Activated effector memory CD4-positive, alpha-beta T cell treated with Interleukin-2 at 50 U/mL for 16 hours (primary cell): ENCODE measurements at regions not wholly inside any gene's neighbourhood (a gene's known extent, or its start where the extent isn't known, plus 50 kb on each side); places are given as distances from the start of the nearest gene placed in this dataset.
"Not testable (repeated sequence)": the region's sequence is repeated elsewhere in the genome, so short reads cannot be mapped to it uniquely, and the experiment has no call there.

ENCODE experiments used
- DNase-seq: peaks from one replicate; pipeline ENCODE4 v3.0.0-alpha.2; 2020

GRCh38 chr16:29294400-29294933, 112.0 kb downstream of the NPIPB11 start:
- DNase-seq = not testable (repeated sequence)

- not testable (repeated sequence) for DNase-seq
Observed at GRCh38 chr16:29293545-29293944, 113.0 kb downstream of the NPIPB11 start.

DNA sequence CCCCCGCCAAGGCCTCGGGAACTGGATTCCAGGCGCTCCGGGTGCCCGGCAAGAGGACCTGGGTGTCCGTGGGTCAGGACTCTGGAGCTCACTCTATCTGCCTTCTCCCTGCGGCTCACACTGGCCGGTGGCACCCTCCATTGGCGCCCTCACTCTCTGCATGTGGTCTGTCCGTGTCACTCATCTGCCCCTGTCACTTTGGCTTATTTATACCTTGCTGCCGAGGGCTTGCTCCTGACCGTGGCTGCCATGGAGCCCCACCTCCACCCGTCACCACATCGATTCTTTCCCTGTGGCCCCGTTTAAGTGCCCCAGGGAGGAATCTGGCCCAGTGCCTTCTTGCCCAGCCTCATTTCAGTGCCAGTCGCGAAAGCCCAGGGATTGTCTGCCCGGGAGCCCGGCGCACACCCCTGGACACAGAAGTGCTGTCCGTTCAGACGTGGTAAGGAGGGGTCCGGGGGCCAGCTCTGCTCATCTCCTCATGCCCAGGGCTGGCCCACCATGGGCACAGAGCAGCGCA, 113.5 kb downstream of the NPIPB11 start:
- not testable (repeated sequence) for DNase-seq

DNA sequence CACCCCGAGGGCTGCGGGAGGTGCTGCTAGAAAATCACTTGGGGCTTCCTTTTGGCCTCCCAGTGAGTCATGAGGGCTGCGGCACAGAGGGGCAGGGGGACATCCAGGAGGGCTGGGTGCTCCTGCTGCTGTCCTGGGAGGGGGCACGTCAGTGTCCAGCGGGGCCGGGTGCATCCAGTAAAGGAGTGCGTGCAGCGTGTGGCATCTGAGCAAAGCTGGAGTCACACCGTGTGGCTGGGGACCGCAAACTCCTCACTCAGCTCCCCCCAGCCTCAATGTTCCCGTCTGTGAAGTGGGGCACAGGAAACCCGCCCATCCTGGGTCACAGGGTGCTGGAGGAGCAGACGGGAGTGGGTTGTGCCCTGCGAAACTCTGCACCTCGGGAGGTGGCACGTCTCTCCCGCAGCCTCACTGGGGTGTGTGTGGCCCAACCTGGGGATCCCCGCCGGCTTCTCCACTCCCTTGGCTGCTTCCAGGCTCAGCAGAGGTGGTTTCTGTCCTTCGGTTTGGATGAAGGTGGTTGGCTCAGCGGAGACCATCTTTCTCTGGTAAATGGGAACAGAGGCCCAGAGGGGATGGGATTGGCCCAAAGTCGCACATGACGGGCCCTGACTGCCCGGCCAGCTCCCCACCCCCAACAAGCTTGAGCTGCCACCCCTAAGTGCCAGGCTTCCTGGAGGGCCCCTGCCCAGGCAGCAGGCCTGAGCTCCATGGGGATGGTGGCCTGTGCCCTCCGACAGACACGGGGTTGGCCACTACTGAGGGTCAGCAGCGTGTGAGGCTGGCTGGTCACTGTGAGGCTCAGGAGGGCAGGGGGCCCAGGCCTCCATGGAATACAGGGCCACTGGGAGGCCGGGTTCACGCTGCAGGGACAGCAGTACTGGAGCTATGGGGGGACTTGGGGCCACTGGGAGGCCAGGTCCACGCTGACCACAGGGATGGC, 114.9 kb downstream of the NPIPB11 start:
- not testable (repeated sequence) for DNase-seq

DNA sequence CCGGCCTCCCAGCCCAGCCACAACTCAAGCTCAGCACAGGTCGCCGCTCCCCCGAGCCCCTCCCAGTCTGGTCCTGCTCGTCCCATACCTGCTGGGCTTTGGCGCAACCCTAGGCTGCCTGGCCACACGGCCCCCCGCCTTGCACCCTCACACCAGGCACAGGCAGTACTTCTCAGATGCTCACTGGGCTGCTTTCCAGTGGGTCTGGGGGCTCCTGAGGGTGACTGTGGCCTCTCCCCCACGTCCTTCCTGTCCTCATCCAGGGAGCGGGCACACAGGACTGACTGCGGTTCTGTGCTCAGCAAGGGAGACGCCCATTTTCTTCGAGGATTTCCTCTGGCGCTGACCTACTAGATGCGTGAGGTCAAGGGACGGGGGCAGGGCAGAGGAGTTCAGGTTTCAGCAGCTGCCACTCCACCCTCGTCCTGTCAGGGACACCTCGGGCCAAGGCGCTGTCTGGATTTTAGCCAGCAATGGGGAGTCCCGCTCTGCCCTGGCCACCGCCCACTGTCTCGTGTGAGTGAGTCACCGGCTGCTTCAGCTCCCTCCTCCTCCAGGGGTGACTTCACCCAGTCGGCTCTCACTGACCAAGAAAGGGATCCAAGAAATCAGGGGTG, 115.8 kb downstream of the NPIPB11 start:
- DNase-seq = peak; percentile 40

DNA sequence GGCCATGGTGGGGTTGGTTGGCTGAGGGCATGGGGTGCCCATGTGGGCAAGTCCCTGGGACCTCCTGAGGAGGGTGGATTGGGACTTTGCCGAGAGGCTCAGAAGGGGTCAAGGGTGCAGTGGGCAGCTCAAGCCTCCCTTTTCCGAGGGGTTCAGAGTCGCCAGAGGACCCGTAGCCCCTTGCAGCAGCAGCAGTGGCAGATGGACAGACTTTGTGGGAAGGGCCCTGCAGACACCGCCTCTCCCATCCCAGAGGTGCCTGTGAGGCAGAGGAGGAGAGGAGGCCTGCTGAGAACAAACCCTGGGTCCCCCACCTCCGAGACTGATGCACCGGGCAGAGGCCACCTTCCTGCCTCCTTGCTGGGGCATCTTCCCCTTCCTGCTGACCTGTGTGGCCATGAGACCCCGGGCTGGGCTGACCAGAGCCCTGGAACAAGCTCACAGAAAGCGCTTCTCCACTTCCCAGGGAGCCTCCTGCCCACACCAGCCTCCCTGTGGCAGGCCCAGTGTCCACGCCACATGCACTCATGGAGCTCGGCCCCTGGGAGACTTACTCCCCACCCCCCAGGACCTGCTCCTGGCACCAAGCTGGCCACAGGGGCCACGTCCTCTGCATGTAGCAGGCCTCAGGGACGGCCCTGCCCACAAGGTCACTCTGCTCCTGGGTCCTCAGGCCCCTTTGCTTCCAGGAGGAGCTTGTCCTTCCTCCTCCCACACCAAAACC, 116.8 kb downstream of the NPIPB11 start:
- not testable (repeated sequence) for DNase-seq

DNA sequence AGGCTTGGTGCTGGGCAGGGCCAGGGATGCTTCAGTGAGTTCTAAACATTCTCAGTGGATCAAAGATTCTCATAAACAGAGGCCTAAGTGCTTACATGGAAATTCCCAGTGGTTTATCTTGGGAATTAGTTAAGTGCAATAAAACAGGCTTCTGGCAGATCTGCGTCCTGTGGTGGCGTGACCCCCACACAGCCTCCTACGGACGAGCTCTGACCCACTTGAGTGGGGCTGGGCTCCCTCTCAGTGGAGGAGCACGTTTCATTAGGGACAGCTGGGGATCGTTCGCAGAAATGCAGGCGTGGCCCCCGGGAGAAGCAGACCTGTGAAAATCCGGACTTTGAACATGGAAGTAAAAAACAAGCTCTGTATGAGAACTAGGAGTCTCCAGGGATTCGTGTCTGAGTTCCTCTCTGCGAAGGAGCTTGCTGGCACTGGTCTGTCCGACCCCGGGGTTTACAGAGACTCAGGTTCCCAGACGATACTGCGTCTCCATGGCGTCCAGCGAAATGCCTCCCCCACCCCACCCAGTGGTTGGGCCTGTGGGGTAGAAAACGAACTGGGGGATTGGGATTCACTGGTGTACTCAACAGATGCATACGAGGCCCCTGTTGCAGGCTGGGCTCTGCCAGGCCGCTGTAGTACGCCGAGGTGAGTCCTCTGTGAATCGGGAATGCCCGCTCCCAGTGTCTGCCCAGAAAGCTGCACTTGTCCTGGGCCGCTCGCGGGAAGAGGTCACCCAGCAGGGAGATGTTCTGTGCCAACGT, 117.6 kb downstream of the NPIPB11 start:
- DNase-seq = not testable (repeated sequence)

GRCh38 chr16:29287871-29288535, 118.5 kb downstream of the NPIPB11 start:
- DNase-seq = not testable (repeated sequence)

DNA sequence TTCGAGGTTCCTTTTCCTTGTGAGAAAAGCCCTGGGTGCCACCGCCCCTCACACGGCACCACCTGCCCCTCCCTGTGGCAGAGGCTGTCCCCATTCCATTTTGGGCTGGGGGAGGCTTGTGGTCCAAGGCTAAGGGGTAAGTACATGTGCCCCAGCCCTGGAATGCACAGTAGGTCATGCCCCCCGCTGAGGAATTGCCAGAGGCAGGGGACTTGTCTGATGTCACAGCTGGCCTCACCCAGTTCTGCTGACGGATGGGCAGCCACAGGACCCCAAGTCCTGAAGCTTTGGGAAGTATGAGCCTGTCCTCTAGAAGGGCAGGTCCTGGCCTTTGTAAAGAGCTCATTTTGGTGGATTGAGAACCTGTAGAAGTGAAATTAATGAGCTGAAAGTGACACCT, 119.3 kb downstream of the NPIPB11 start:
- not testable (repeated sequence) for DNase-seq

DNA sequence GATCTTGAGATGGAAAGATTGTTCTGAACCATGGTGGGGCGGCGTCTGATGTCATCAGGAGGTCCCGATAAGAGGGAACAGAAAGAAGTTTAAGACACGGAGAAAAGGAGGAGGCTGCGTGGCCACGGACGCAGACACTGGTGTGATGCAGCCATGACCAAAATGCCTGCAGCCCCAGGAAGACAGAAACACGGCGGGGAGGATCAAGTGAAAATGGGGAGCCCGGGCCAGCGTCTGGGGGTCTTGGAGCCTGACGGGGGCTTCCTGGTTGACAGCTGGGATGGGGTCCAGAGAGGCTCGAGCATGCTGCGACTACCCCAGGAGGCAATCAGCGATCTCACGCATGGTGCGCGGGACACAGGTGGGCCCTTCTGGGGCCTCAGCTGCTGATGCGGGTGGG, 119.7 kb downstream of the NPIPB11 start:
- not testable (repeated sequence) for DNase-seq

GRCh38 chr16:29286161-29286560, 120.3 kb downstream of the NPIPB11 start:
- not testable (repeated sequence) for DNase-seq

DNA sequence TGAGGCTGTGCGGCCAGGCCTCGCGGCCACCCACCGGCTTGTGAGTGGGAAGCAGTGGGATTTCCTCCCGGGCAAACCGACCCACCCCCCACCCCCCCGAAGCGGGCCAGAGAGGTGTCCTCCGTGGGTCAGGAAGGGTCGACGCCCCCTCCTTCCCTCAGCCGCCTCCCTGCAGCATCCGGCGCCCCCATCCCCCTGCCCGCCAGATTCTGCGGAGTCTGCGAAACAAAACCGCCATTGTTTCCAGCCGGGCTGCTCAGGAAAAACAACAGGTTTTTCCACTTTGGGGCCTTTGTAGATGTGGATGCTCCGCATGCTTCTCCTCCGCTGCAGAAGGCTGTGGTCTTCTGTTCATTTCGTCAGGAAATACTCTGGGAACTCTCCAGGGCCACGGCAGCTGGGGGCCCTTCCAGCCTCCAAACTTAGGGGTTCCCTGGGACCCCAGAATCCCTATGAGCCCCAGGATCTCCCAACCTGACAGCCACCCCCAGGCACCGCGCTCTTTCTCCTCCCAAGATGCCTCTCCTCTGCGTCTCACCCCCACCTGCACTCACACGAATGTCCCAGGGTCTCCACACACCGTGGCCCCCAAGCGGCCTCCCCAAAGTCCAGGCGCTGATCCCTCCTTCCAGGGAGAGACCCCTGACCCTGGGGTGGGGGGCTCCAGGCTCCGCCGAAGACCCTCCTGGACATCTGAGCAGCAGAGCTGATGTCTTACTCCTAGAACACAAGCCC, 121.2 kb downstream of the NPIPB11 start:
- DNase-seq = not testable (repeated sequence)

DNA sequence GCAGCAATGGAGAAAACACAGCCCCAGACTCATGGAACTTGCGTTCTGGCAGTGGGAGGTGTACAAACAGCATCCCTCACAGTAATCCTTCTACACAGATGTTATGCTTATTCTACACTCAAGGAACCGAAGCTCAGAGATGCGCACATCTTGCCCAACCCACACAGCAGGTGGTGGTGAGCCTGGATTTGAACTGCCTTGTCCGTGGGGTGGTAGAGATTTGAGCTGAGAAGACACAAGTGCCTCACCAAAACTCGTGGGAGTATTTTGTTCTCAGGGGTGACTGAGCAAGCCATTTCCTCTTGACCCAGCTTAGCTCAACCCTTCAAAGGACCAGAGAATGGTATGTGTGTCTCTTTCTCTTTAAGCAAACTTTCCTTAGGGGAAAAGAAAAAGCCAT, 121.8 kb downstream of the NPIPB11 start:
- DNase-seq = not testable (repeated sequence)

DNA sequence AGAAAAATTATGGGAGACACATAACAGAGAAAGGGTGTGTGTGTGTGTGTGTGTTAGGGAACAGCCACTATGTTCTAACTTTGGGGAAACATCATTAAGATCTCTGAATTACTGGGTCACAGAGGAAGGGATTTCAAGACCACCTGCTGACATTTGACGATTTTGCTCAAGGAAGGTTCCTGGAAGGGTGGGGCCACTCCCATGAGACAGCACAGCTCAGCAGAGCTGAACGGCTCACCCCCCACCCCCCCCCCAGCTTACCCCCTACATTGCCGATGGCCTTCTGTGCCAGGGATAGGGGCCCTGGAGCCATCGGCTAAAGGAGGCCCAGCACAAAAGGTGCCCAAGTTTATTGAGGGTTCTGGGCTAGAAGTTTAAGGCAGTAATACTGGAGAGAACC, 122.4 kb downstream of the NPIPB11 start:
- not testable (repeated sequence) for DNase-seq

DNA sequence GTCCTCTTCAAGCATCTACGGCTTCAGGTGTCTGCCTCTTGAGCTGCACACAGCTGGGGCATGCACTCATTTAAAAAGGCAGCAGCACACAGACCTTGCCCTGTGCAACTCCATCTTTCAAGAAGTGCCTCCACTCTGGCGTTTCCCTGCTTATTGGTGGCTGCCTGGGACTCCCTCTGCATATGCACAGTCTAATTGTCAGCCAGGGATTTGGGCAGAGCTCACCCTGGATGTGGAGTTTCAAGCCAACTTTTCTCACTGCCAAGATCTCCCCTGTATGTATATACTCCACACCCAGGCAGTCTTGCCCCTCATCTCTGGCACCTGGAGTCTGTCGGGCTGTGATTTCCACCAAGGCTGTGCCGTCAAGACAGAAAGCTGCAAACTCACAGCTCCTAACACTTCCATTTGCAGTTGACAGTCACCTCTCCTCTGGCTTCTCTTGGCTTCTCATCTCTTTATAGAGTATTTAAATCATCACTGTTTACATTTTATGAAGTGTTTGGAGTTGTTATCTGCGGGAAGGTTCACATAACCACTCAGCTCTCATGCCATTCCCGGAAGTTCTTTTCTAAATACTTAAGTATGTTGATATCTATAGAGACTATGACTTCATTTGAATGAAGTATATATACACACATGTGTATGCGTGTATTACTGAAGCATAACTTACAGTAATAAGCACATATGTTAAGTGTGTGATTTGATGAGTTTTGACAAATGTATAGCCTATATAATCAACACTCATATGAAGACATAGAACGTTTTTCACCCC, 128.2 kb downstream of the NPIPB11 start:
- DNase-seq = not testable (repeated sequence)

DNA sequence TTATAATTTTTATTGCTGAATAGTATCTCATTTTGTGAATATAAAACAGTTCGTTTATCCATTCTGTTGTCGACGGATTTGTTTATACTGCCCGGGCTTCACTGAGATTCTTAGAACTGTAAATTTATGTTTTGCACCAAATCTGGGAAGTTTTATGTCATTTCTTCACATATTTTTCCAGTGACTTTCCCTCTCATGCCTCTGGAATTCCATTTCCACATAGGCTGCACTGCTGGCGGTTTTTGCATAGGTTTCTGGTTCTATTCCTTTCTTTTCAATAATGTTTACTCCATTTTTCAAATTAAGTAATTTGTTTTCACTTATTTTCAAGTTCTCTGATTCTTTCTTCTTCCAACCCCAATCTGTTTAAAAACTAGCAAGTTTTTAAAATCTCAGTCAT, 130.1 kb downstream of the NPIPB11 start:
- not testable (repeated sequence) for DNase-seq

DNA sequence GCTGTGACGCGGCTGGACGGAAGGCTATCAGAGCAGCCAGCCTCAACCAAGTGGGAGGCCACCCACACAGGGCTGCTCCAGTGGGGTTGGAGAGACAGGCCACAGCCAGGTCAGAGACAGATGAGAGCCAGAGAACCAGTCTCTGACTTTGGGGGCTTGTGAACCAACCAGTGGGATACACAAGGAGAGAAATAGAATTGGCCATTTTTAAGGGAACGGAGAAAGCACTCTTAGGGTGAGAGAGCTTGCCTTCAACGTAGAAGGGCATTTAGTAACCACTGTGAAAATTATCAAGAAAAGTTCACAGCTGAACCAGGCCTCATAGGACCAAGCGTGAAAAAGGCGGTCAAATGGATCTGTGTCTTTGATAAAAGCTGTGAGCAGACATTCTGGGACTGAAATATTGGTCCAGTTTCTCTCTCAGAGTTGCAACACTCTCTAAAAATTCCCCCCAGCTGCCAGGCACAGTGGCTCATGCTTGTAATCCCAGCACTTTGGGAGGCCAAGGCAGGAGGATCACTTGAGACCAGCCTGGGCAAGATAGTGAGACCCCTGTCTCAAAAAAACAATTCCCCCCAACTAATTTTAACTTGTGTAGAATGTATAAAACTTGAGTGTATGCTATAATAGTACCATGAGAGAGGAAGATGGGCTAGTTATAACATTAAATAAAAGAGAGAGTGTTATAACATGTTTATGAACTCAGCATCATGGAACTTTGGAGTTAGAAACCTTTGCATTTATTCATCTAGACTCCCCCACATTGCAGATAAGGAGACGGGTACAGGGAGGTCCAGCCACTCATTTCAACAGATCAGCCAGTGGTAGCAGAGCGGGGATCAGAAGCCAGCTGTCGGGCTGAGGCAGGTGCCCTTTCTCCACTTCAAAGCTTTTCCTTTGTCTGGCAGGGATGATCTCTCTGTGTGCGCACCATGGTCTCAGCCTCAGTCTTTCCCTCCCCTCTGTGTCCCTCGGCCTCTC, 132.2 kb downstream of the NPIPB11 start:
- DNase-seq = not testable (repeated sequence)

DNA sequence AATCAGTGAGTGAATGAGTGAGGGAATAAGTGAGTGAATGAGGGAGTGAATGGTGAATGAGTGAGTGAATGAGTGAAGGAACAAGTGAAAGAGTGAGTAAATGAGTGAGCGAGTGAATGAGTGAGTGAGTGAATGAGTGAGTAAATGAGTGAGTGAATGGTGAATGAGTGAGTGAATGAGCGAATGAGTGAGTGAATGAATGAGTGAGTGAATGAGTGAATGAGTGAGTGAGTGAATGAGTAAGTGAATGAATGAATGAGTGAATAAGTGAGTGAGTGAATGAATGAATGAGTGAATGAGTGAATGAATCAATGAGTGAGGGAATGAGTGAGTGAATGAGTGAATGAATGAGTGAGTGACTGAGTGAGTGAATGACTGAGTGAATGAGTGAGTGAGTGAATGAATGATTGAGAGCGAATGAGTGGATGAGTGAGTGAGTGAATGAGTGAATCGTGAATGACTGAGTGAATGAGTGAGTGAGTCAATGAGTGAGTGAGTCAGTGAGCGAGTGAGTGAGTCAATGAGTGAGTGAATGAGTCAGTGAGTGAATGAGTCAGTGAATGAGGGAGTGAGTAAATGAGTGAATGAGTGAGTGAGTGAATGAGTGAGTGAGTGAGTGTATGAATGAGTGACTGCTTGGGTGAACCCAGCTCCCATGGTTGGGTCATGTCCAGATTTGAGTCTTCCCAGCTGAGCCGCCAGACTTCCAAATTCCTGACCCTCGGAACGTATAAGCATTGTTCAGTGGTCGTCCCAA, 133.0 kb downstream of the NPIPB11 start:
- DNase-seq = not testable (repeated sequence)
